Central memory CD4-positive, alpha-beta T cell (primary cell): ENCODE measurements at regions not wholly inside any gene's neighbourhood (a gene's known extent, or its start where the extent isn't known, plus 50 kb on each side); places are given as distances from the start of the nearest gene placed in this dataset.

ENCODE experiments used
- DNase-seq: peaks from one replicate; pipeline ENCODE4 v3.0.0; 2022

- no peak for DNase-seq
These were observed 430.0 kb downstream of the TYW1 start for GRCh38 chr7:67426654-67427053.

- DNase-seq = no peak
These were observed 433.1 kb downstream of the TYW1 start for GRCh38 chr7:67429735-67430134.

GRCh38 chr7:67432536-67433234 lies 436.1 kb downstream of the TYW1 start:
- no peak for DNase-seq

GRCh38 chr7:67435894-67436535 lies 439.4 kb downstream of the TYW1 start:
- no peak for DNase-seq

- DNase-seq = no peak
These were observed 441.7 kb downstream of the TYW1 start for GRCh38 chr7:67438198-67438882.

- no peak for DNase-seq
These were observed 442.4 kb downstream of the TYW1 start for GRCh38 chr7:67438913-67439505.

- no peak for DNase-seq
These were observed 443.7 kb downstream of the TYW1 start for GRCh38 chr7:67440321-67440720.

- no peak for DNase-seq
These were observed 449.1 kb downstream of the TYW1 start for GRCh38 chr7:67445728-67446127.

GRCh38 chr7:67447297-67447696 lies 450.7 kb downstream of the TYW1 start:
- DNase-seq = no peak

- no peak for DNase-seq
These were observed 451.6 kb downstream of the TYW1 start for GRCh38 chr7:67448271-67448670.

- no peak for DNase-seq
These were observed 453.5 kb downstream of the TYW1 start for GRCh38 chr7:67450171-67450570.

- DNase-seq = no peak
These were observed 454.7 kb downstream of the TYW1 start for GRCh38 chr7:67451306-67451705.

- DNase-seq = no peak
These were observed 455.9 kb downstream of the TYW1 start for GRCh38 chr7:67452516-67453026.

GRCh38 chr7:67453580-67454380 lies 457.1 kb downstream of the TYW1 start:
- DNase-seq = no peak

GRCh38 chr7:67455508-67455907 lies 458.9 kb downstream of the TYW1 start:
- no peak for DNase-seq

GRCh38 chr7:67462781-67463191 lies 466.2 kb downstream of the TYW1 start:
- DNase-seq = no peak

GRCh38 chr7:67463316-67463715 lies 466.7 kb downstream of the TYW1 start:
- no peak for DNase-seq

- DNase-seq = no peak
These were observed 467.4 kb downstream of the TYW1 start for GRCh38 chr7:67463983-67464382.

GRCh38 chr7:67466109-67466508 lies 469.5 kb downstream of the TYW1 start:
- DNase-seq = no peak

- DNase-seq = no peak
These were observed 473.7 kb downstream of the TYW1 start for GRCh38 chr7:67470256-67470751.

GRCh38 chr7:67475293-67475692 lies 478.7 kb downstream of the TYW1 start:
- DNase-seq = no peak

GRCh38 chr7:67478066-67478465 lies 481.4 kb downstream of the TYW1 start:
- no peak for DNase-seq
